Activated naive CD8-positive, alpha-beta T cell treated with anti-CD3 and anti-CD28 coated beads for 36 hours (primary cell): ENCODE measurements at regions not wholly inside any gene's neighbourhood (a gene's known extent, or its start where the extent isn't known, plus 50 kb on each side); places are given as distances from the start of the nearest gene placed in this dataset.
"Not testable (repeated sequence)": the region's sequence is repeated elsewhere in the genome, so short reads cannot be mapped to it uniquely, and the experiment has no call there.

Experiments
- DNase-seq: peaks from one replicate; pipeline ENCODE4 v3.0.0; 2021
- H3K27ac Mint-ChIP-seq: one replicate; pipeline ENCODE4 v1.8.0; 2022; ENCODE audit warnings: mild to moderate bottlenecking, moderate library complexity, mixed read lengths
- H3K27me3 Mint-ChIP-seq: one replicate; pipeline ENCODE4 v1.8.0; 2022; ENCODE audit warnings: mild to moderate bottlenecking, mixed read lengths
- H3K36me3 Mint-ChIP-seq: one replicate; pipeline ENCODE4 v1.8.0; 2021; ENCODE audit warnings: mild to moderate bottlenecking, mixed read lengths
- H3K4me1 Mint-ChIP-seq: one replicate; pipeline ENCODE4 v1.8.0; 2021; ENCODE audit warnings: mixed read lengths
- H3K4me3 Mint-ChIP-seq: one replicate; pipeline ENCODE4 v1.8.0; 2022; ENCODE audit warnings: mild to moderate bottlenecking, moderate library complexity, mixed read lengths
- H3K9me3 Mint-ChIP-seq: one replicate; pipeline ENCODE4 v1.8.0; 2022; ENCODE audit warnings: mixed read lengths

DNA sequence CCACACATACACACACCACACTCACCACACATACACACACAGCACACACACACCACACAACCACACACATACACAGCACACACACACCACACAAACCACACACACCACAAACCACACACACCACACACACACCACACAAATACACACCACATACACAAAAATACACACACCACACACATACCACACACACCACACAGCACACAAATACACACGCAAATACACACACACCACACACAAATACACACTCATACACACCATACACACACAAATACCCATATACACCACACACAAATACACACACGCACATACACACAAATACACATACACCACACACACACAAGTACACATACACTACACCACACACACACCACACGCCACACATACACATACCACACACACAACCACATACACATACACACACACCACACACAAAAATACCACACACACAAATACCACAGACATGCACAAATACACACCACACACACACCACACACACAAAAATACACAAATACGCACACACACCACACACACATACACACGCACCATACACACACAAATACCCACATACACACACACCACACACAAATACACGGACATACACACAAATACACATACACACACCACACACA, 134.6 kb upstream of the TWIST2 start:
- H3K27ac Mint-ChIP-seq: no peak overlapping the region
- no peaks in the 10 kb centered on the region for H3K9me3 Mint-ChIP-seq
- H3K27me3 Mint-ChIP-seq: peaks cover 28% of the 10 kb centered on the region
- H3K4me3 Mint-ChIP-seq: no peak overlapping the region
- no peak for DNase-seq
- H3K36me3 Mint-ChIP-seq: no peaks in the 10 kb centered on the region
- H3K4me1 Mint-ChIP-seq: no peaks in the 10 kb centered on the region

DNA sequence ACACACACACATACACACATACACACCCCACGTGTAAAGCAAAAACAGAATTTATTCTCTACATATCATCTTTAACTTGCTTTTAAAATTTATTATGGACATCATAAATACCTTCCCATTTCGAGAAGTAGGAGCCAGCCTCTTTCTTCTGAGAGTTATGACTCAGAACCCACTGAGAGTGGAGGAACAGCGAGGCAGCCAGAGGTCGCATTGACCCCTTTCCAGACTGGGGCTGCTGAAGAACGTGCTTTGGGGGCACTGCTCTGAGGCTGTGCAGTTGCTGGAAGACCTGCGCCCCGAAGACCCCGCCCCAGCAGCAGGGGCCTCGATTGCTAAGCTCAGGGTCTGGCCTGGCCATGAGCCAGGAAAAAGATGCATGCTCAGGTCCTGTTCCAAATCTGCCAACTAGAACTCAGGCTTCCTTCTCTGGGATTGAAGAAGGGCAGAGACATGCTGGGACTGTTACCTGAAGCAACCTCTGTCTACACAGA, 133.8 kb upstream of the TWIST2 start:
- no peaks in the 10 kb centered on the region for H3K4me1 Mint-ChIP-seq

DNA sequence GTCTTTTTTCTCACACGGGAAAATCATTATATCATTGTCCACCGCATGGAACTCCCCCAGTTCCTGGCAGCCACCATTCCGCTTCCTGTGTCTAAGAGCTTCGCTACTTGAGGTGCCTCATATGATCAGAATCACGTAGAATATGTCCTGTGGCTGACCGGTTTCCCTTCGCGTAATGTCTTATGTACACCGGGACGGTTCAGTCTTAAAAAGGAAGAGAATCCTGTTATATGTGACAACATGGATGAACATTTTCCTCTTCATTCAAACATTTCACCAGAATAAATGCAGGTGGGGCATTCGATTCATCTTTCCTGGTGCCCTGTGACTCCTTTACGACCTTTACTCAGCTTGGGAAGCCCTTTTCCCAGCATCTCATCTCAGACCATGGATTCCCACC, 131.7 kb upstream of the TWIST2 start:
- no peak overlapping the region for H3K4me3 Mint-ChIP-seq
- no peaks in the 10 kb centered on the region for H3K4me1 Mint-ChIP-seq
- no peaks in the 10 kb centered on the region for H3K36me3 Mint-ChIP-seq
- DNase-seq: no peak
- peaks cover 40% of the 10 kb centered on the region for H3K27me3 Mint-ChIP-seq
- no peaks in the 10 kb centered on the region for H3K9me3 Mint-ChIP-seq
- H3K27ac Mint-ChIP-seq: no peak overlapping the region

More for the DNA sequence above, 133.8 kb upstream of the TWIST2 start:
- peaks cover 26% of the 10 kb centered on the region for H3K27me3 Mint-ChIP-seq
- H3K9me3 Mint-ChIP-seq: no peaks in the 10 kb centered on the region
- DNase-seq: no peak
- H3K4me3 Mint-ChIP-seq: no peak overlapping the region
- no peaks in the 10 kb centered on the region for H3K36me3 Mint-ChIP-seq
- H3K27ac Mint-ChIP-seq: no peak overlapping the region

DNA sequence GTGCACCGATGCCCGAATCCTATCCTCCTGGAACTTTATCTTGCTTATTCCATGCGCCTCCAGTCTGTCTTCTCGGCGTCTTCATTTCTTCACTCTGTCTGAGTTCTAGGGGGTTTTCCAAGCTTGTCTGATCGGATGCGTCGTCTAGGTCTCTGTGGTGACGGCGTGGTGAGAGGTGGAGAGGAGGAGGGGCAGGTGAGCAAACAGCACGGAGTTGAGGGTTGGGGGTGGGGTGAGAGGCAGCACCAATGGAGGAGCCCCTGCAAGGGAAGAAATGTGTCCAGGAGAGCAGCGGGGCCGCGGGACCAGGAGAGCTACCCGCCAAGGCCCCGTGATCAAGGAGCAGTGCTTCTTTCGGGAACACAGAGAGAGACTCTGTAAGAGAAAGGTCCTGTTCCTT, 131.3 kb upstream of the TWIST2 start:
- DNase-seq: no peak
- Mint-ChIP-seq H3K4me3 (no peak overlapping the region), H3K27ac (no peak overlapping the region), H3K36me3 (no peaks in the 10 kb centered on the region), H3K27me3 (peaks cover 39% of the 10 kb centered on the region), H3K9me3 (no peaks in the 10 kb centered on the region), H3K4me1 (no peaks in the 10 kb centered on the region)

DNA sequence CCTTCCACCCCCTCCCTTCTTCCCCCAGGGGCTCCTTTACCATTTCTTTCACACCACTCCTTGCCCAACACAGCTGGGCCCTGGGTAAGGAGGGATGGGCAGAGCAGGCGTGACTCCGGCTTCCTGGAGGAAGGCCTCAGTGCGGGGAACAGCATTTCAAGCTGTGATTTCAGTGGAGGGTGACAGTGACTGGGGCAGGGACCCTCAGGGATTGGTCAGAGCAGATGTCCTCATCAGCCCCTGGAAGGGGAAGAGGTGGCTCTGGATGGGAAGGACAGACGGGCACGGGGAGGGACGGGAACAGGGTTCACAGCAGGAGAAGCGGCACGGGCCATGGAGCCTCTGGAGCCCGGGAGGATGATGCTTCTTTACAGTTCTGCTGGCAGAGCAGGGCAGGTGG, 130.8 kb upstream of the TWIST2 start:
- Mint-ChIP-seq H3K4me1 (no peaks in the 10 kb centered on the region), H3K4me3 (no peak overlapping the region), H3K36me3 (no peaks in the 10 kb centered on the region), H3K9me3 (no peaks in the 10 kb centered on the region), H3K27me3 (peaks cover 34% of the 10 kb centered on the region), H3K27ac (no peak overlapping the region)
- no peak for DNase-seq

DNA sequence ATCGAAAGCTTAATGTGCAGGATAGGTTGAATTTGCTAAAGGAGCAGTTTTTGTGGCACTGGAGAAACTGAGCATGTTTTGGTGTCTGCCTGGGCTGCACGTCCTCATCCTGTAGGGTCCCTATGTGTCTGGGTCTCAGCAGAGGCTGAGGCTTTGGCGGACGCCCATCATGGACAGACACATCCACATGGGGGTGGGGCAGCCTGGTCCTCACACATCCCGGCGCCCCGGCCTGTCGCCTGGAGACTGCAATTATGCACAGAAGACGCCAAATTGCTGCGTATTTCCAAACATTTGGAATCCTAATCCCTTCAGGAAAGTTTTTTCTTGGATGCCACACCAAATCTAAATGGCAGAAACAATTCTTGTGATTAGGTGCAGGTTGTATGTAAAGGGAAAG, 128.2 kb upstream of the TWIST2 start:
- H3K27ac Mint-ChIP-seq: no peak overlapping the region
- H3K4me1 Mint-ChIP-seq: no peaks in the 10 kb centered on the region
- peaks cover 38% of the 10 kb centered on the region for H3K27me3 Mint-ChIP-seq
- no peak for DNase-seq
- H3K36me3 Mint-ChIP-seq: no peaks in the 10 kb centered on the region
- peaks cover 3% of the 10 kb centered on the region for H3K9me3 Mint-ChIP-seq
- H3K4me3 Mint-ChIP-seq: no peak overlapping the region

DNA sequence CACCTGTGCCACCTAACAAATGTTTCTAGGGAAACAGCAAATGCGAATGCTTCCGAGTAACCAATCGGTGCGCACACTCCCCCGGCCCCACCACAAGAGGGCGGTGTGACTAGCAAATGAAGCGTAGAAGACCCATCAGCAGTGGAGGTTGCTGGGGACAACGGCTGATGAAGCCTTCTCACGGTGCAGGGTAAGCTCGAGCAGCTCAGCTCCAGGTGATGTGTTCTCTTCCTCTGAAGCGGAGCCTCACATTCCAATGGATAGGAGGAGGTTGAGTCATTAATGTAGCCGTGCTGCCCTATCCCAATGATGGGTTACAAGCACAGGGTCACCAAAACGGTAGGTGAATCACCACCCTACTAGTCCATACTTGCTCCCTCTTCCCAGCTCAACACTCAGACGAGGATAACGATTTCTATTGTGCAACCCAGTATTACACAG, 127.6 kb upstream of the TWIST2 start:
- peak; percentile 53 for DNase-seq
- peaks cover 3% of the 10 kb centered on the region for H3K9me3 Mint-ChIP-seq
- no peaks in the 10 kb centered on the region for H3K4me1 Mint-ChIP-seq
- no peaks in the 10 kb centered on the region for H3K36me3 Mint-ChIP-seq
- H3K4me3 Mint-ChIP-seq: no peak overlapping the region
- peaks cover 44% of the 10 kb centered on the region for H3K27me3 Mint-ChIP-seq
- no peak overlapping the region for H3K27ac Mint-ChIP-seq

DNA sequence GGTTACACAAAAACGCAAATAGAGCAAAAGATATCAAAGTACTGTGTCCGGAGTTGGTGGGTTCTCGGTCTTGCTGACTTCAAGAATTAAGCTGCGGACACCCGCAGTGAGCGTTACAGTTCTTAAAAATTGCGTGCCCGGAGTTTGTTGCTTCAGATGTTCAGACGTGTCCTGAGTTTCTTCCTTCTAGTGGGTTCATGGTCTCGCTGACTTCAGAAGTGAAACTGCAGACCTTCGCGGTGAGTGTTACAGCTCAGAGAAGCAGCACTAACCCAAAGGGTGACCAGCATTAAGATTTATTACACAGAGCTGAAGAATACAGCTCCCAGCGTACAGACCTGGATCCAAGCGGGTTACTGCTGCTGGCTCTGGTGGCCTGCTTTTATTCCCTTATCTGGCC, 125.7 kb upstream of the TWIST2 start:
- no peaks in the 10 kb centered on the region for H3K4me1 Mint-ChIP-seq
- peaks cover 3% of the 10 kb centered on the region for H3K9me3 Mint-ChIP-seq
- H3K27ac Mint-ChIP-seq: no peak overlapping the region
- H3K27me3 Mint-ChIP-seq: peaks cover 32% of the 10 kb centered on the region
- DNase-seq: no peak
- no peaks in the 10 kb centered on the region for H3K36me3 Mint-ChIP-seq
- no peak overlapping the region for H3K4me3 Mint-ChIP-seq

DNA sequence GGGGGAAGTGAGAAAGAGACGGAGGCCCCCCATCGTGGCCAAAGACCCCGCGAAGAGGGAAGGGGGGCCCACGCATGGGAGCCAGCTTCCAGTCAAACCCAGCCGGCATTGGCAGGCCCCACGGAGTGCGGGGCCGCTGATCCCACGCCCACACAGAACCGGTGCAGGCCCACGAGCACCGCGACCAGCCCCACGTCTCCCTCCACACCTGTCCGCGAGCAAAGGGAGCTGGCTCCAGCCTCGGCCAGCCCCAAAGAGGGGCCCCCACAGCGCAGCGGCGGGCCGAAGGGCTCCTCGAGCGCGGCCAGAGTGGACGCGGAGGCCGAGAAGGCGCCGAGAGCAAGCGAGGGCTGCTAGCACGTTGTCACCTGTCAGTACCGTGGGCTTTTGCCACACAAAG, 125.0 kb upstream of the TWIST2 start:
- Mint-ChIP-seq H3K27me3 (peaks cover 31% of the 10 kb centered on the region), H3K36me3 (no peaks in the 10 kb centered on the region), H3K9me3 (peaks cover 3% of the 10 kb centered on the region), H3K4me3 (no peak overlapping the region), H3K4me1 (no peaks in the 10 kb centered on the region), H3K27ac (no peak overlapping the region)
- no peak for DNase-seq

DNA sequence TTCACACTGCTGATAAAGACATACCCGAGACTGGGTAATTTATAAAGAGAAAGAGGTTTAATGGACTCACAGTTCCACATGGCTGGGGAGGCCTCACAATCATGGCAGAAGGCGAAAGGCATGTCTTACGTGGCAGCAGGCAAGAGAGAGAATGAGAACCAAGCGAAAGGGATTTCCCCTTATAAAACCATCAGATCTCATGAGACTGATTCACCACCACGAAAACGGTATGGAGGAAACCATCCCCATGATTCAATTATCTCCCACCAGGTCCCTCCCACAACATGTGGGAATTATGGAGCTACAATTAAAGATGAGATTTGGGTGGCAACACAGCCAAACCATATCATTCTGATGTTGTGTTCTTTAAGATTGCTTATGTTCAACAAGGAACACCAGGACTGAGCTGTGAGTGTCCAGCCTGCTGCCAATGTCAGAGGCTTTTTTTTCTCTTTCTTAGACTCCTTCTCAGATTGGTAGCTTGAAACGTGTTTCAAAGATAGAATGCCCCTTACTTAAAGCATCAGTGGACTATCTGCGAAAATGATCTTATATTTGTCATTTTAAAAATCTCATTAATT, 124.1 kb upstream of the TWIST2 start:
- H3K4me1 Mint-ChIP-seq, DNase-seq, H3K4me3 Mint-ChIP-seq, H3K9me3 Mint-ChIP-seq, H3K27ac Mint-ChIP-seq, H3K36me3 Mint-ChIP-seq: not testable (repeated sequence)
- H3K27me3 Mint-ChIP-seq: peaks cover 31% of the 10 kb centered on the region

DNA sequence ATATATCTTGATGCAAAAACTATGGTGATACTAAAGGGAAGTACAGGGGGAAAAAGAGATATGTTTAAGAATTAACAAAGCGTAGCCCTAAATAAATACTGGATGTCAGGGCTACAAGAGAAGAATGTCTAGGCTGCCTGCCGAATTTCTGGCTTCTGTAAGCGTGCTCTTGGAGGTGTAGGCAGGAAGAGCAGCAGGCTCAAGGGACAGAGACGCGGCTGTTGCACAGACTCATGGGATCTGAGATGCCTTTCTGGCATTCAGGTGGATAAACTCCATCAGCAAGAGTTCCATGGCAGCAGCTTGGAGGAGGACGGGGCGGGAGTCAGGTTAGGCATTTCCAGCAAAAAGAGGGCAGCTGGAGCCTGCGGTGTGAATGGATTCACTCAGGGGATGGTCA, 123.2 kb upstream of the TWIST2 start:
- H3K36me3 Mint-ChIP-seq: no peaks in the 10 kb centered on the region
- no peak overlapping the region for H3K27ac Mint-ChIP-seq
- no peak overlapping the region for H3K4me3 Mint-ChIP-seq
- peaks cover 3% of the 10 kb centered on the region for H3K9me3 Mint-ChIP-seq
- peaks cover 26% of the 10 kb centered on the region for H3K27me3 Mint-ChIP-seq
- no peaks in the 10 kb centered on the region for H3K4me1 Mint-ChIP-seq
- no peak for DNase-seq

DNA sequence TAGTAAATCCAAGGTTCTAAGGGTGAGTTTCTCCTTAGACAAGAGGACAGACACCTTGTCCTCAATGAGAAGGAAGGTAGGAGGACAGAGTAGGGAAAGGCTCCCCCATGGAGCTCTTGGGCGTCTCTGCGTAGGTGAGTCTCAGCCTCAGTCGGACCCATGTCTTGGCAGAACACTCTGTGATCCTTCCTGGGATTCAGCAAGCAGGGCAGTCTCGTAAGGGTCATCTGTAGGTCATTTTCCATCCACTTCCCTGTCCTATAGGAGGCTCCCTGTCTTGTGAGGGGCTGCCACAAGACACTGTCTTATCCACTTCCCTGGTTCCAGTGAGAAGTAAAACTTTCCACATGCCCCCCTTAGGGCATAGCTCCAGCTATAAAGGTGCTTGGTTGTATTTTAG, 122.6 kb upstream of the TWIST2 start:
- Mint-ChIP-seq H3K4me3 (no peak overlapping the region), H3K9me3 (peaks cover 3% of the 10 kb centered on the region), H3K4me1 (no peaks in the 10 kb centered on the region), H3K27ac (no peak overlapping the region), H3K36me3 (no peaks in the 10 kb centered on the region), H3K27me3 (peaks cover 27% of the 10 kb centered on the region)
- DNase-seq: no peak

DNA sequence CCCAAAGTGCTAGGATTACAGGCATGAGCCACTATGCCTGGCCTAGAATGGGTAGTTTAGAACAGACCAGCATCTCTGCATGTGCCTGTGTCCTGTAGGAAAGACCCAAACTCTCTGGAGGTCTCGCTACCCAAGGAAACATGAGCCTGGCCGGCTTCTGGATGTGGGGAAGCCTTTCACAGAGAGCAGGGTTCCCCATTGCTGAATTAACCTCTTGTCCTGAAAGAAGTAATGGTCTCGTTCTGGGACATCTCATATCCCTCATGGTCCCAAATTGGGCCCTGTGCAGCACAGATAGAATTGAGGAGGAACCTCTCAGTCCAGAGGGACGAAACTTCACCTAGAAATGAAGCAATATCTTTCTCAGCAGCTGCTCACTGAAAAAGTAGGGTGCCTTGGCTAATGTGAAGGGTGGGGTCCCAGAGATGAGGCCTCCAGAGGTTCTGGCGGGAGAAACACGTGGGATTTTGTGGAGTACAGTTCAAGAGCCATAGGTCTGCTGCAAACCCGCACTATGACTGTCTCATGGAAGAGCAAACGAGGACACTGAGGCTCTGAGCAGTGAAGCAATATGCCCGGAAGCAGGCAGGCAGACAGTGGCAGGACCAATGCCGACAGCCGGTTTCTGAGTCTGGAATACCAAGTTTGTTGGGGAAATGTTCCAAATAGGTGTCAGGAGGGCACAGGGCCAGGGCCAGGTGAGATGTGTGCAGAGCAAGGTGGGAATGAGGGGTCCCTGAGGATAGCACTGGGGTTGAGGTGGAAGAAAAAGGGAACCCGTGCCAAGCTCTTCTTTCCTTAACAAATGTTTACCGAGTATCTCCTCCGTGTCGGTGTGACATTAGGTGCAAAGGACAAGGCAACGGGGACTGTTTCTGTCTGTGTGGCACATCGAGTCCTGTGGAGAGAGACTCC, 121.0 kb upstream of the TWIST2 start:
- Mint-ChIP-seq H3K9me3 (peaks cover 3% of the 10 kb centered on the region), H3K36me3 (no peaks in the 10 kb centered on the region), H3K27ac (no peak overlapping the region), H3K4me1 (no peaks in the 10 kb centered on the region), H3K27me3 (peaks cover 21% of the 10 kb centered on the region), H3K4me3 (no peak overlapping the region)
- no peak for DNase-seq

DNA sequence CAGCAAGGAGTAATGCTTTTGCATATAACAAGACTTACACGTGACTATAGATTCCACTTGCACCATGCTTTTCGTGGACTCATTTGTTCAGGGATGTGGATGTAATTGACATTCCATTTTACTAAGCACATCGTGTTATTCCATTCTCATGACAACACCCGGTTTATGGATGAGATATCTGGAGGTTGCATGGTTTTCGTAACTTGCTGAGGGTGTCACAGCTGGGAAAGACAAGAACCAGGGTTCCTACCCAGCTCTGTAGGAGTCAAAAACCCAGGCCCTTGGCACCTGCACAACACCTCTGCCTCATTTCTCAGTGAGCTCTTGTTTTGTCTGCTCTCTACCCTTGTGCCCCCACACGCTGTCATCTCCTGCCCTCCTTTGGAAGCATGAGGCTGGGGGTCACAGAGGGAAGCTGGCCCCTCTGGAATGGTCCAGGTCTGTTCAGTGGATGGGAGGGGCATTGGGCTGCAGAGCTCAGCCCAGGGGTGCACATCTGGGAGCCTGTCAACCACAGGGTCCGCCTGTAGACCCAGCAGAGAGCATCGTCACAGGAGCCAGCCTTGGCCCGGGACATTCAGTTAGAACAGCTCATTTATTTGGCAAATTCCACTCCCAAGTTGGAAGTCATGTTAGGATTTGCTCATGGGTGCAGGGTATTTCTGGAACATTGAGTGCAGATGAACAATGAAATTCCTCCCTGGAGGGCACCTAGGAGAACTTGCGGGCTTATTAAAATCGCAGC, 120.1 kb upstream of the TWIST2 start:
- Mint-ChIP-seq H3K4me3 (no peak overlapping the region), H3K36me3 (no peaks in the 10 kb centered on the region), H3K27me3 (peaks cover 21% of the 10 kb centered on the region), H3K4me1 (no peaks in the 10 kb centered on the region), H3K27ac (no peak overlapping the region), H3K9me3 (no peaks in the 10 kb centered on the region)
- no peak for DNase-seq
